Stimulated activated naive CD8-positive, alpha-beta T cell treated with anti-CD3 and anti-CD28 coated beads, Interleukin-15, amount 100 ng/mL, for 72 hours (primary cell): ENCODE measurements at regions not wholly inside any gene's neighbourhood (a gene's known extent, or its start where the extent isn't known, plus 50 kb on each side); places are given as distances from the start of the nearest gene placed in this dataset.
A peak's percentile ranks its signal among the peaks of the same experiment; 100 is the strongest.

Experiments
- ATAC-seq: fragments of 150-1000 bp; cut with Tn5 transposase; 2 replicates; pipeline ENCODE4 v1.10.0; 2021; ENCODE audit warnings: mild to moderate bottlenecking, moderate library complexity
- DNase-seq, 2 donors: peaks; one replicate each; pipeline ENCODE4 v3.0.0; 2021 to 2022
- H3K27ac Mint-ChIP-seq, 2 donors: one replicate each; pipeline ENCODE4 v1.8.0; 2022; ENCODE audit warnings: mild to moderate bottlenecking in 2 of 2, mixed read lengths in 2 of 2, moderate library complexity in 2 of 2
- H3K27me3 Mint-ChIP-seq: one replicate; pipeline ENCODE4 v1.8.0; 2022; ENCODE audit warnings: mixed read lengths
- H3K4me1 Mint-ChIP-seq: one replicate; pipeline ENCODE4 v1.8.0; 2022; ENCODE audit warnings: mild to moderate bottlenecking, mixed read lengths
- H3K4me3 Mint-ChIP-seq, 2 donors: one replicate each; pipeline ENCODE4 v1.8.0; 2022; ENCODE audit warnings: mild to moderate bottlenecking in 2 of 2, mixed read lengths in 2 of 2, moderate library complexity in 1 of 2
- H3K9me3 Mint-ChIP-seq, 2 donors: one replicate each; pipeline ENCODE4 v1.8.0; 2022; ENCODE audit warnings: mixed read lengths in 2 of 2

DNA sequence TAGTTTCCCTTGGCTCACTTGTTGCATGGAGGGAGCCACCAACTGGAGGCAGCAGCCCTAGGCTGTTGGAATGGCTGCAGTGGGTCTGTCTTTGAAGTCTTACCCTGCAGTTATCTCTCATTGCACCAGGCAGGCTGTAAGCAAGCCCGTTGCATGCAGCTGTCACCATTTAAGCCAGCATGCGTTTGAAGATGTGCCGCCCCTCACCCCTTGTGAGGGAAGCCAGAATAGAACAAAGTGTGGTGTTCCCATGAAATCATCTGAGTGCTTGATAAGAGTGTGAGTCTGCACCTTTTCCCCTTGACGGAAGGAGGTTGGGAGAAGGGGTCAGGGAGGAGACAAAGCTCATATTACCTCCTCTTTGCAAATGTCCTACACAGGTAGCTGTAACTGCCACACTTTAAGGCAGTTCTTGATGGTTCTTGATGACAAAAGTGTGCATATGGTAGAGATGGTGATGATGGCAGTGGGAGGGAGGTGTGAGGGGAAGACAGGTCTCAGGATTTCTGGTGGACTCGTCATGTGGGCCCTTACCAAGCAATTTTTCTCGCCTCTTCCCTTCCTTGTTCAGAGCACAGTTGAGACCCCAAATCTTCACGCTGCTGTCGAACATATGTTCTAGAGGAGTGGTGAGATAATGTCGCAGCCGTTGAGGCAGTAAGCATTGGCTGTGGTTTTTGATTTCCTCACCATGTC lies 191.4 kb upstream of the LEF1 start:
- H3K4me1 Mint-ChIP-seq: peaks cover 74% of the 10 kb centered on the region
- H3K27ac Mint-ChIP-seq: peak overlapping the region in 1 of 2 donors; percentile 64
- H3K27me3 Mint-ChIP-seq: peaks cover 29% of the 10 kb centered on the region
- DNase-seq (no peak), ATAC-seq (peak; percentile 22)
- peak overlapping the region; percentile 56 to 59 for H3K4me3 Mint-ChIP-seq
- H3K9me3 Mint-ChIP-seq: no peaks in the 10 kb centered on the region

GRCh38 chr4:108359130-108359985 lies 190.6 kb upstream of the LEF1 start:
- Mint-ChIP-seq H3K27ac (peak overlapping the region in 1 of 2 donors; percentile 37), H3K9me3 (no peaks in the 10 kb centered on the region), H3K27me3 (peaks cover 26% of the 10 kb centered on the region), H3K4me1 (peaks cover 82% of the 10 kb centered on the region), H3K4me3 (peak overlapping the region; percentile 56 to 59)
- peak; percentile 85 for ATAC-seq
- peak in 1 of 2 donors; percentile 62 for DNase-seq

- DNase-seq (no peak), ATAC-seq (peak; percentile 17)
- Mint-ChIP-seq H3K9me3 (no peaks in the 10 kb centered on the region), H3K27ac (peak overlapping the region; percentile 32 to 89), H3K27me3 (peaks cover 24% of the 10 kb centered on the region), H3K4me3 (peak overlapping the region; percentile 37 to 74), H3K4me1 (peaks cover 71% of the 10 kb centered on the region)
These were observed 187.3 kb upstream of the LEF1 start for GRCh38 chr4:108355902-108356535.

DNA sequence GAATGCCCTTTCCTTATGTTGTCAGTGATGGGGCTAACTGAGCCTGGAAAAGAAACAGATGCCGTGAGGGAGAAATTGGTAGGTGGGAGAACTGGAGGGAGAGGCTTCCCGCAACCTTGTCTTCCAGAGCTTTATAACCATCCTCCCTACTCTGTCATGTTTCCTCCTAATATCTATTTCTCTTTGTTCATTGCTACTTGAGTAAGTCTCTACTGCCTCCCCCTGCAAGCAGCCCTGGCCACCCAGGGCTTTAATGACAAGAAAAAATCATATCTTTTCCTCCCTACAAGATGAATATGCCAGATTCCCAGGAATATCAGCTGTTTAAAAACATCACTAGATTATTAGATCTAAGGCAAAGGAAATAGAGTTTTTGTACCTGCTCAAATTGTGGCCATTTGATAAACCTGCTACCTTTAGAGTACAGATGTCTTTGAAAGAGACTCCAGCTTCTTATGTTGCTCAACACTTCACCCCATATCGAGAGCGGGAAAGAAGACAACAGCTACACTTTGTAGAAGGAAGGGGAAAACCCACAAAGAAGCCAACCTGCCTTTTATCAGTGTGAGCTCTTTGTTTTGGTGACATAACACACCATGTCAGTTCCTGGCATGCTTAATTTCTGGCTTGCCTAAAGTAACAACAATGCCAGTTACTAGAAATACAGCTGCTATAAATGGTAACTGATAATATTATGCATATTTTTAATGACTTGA lies 186.6 kb upstream of the LEF1 start:
- Mint-ChIP-seq H3K4me3 (peak overlapping the region; percentile 37 to 74), H3K9me3 (no peaks in the 10 kb centered on the region), H3K27ac (peak overlapping the region; percentile 5 to 89), H3K27me3 (peaks cover 17% of the 10 kb centered on the region), H3K4me1 (peaks cover 65% of the 10 kb centered on the region)
- peak; percentile 85 for ATAC-seq
- DNase-seq: peak in 1 of 2 donors; percentile 37

GRCh38 chr4:108352664-108353308 lies 184.1 kb upstream of the LEF1 start:
- H3K27ac Mint-ChIP-seq: no peak overlapping the region
- ATAC-seq (no peak), DNase-seq (no peak)
- H3K4me1 Mint-ChIP-seq: peaks cover 42% of the 10 kb centered on the region
- no peak overlapping the region for H3K4me3 Mint-ChIP-seq
- H3K9me3 Mint-ChIP-seq: no peaks in the 10 kb centered on the region
- peaks cover 11% of the 10 kb centered on the region for H3K27me3 Mint-ChIP-seq

DNA sequence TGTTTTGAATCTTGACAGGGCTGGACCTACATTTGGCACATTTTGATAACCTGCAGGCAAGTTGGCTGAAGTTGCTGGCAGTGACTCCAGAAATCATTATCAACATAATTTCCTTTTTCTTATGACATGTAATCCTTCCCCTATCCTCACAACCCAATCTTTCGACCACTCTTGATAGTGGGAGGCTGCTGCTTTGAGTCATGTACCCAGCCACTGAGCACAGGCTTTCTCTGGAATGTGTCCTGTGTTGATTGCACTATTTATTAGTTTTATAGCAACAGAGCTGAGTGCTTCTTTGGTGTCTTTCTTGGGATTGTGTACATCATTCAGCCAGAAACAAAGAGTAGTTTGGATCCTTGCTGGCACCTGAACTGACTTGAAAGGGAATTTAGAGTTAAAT lies 183.1 kb upstream of the LEF1 start:
- Mint-ChIP-seq H3K27me3 (peaks cover 11% of the 10 kb centered on the region), H3K27ac (no peak overlapping the region), H3K4me1 (peaks cover 35% of the 10 kb centered on the region), H3K4me3 (no peak overlapping the region), H3K9me3 (no peaks in the 10 kb centered on the region)
- no peak for ATAC-seq
- DNase-seq: no peak

DNA sequence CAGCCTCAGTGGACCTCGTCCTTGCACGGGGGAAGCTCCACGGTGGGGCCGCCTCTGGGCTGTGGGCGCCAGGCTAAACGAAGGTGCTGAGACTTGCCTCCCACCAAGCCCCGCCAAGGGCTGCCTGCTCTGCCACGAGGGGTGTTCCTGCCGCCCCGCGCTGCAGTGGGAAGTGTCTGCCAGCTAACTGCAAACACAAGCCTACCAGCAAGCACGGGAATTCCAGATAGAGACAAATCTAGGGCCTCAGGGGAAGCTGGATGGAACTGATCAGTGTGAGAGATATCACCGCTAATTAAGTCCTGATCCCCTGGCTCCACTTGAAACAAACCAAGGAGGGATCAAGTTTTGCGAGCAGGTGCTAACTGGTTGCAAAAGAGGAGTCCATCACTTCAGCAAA lies 181.6 kb upstream of the LEF1 start:
- Mint-ChIP-seq H3K9me3 (no peaks in the 10 kb centered on the region), H3K4me3 (no peak overlapping the region), H3K27ac (no peak overlapping the region), H3K4me1 (peaks cover 35% of the 10 kb centered on the region), H3K27me3 (peaks cover 11% of the 10 kb centered on the region)
- ATAC-seq (no peak), DNase-seq (no peak)

GRCh38 chr4:108346818-108347210 lies 178.1 kb upstream of the LEF1 start:
- Mint-ChIP-seq H3K9me3 (no peaks in the 10 kb centered on the region), H3K4me1 (peaks cover 36% of the 10 kb centered on the region), H3K27ac (no peak overlapping the region), H3K4me3 (no peak overlapping the region), H3K27me3 (no peaks in the 10 kb centered on the region)
- no peak for ATAC-seq
- DNase-seq: no peak

- H3K27ac Mint-ChIP-seq: no peak overlapping the region
- no peak for ATAC-seq
- peaks cover 41% of the 10 kb centered on the region for H3K4me1 Mint-ChIP-seq
- no peak for DNase-seq
- no peaks in the 10 kb centered on the region for H3K9me3 Mint-ChIP-seq
- H3K4me3 Mint-ChIP-seq: no peak overlapping the region
- no peaks in the 10 kb centered on the region for H3K27me3 Mint-ChIP-seq
These were observed 177.4 kb upstream of the LEF1 start for GRCh38 chr4:108345862-108346817.

GRCh38 chr4:108342325-108342970 lies 173.7 kb upstream of the LEF1 start:
- Mint-ChIP-seq H3K4me3 (peak overlapping the region; percentile 75 to 80), H3K27me3 (no peaks in the 10 kb centered on the region), H3K4me1 (peaks cover 46% of the 10 kb centered on the region), H3K27ac (peak overlapping the region; percentile 64 to 92), H3K9me3 (no peaks in the 10 kb centered on the region)
- ATAC-seq (peak; percentile 96), DNase-seq (peak; percentile 28 to 32)

- Mint-ChIP-seq H3K4me3 (no peak overlapping the region), H3K9me3 (no peaks in the 10 kb centered on the region), H3K4me1 (peaks cover 21% of the 10 kb centered on the region), H3K27me3 (no peaks in the 10 kb centered on the region), H3K27ac (no peak overlapping the region)
- ATAC-seq (no peak), DNase-seq (no peak)
These were observed 169.2 kb upstream of the LEF1 start for GRCh38 chr4:108337923-108338322.

- Mint-ChIP-seq H3K9me3 (no peaks in the 10 kb centered on the region), H3K27me3 (no peaks in the 10 kb centered on the region), H3K27ac (no peak overlapping the region), H3K4me1 (peaks cover 5% of the 10 kb centered on the region), H3K4me3 (no peak overlapping the region)
- no peak for DNase-seq
- ATAC-seq: no peak
These were observed 167.3 kb upstream of the LEF1 start for GRCh38 chr4:108336076-108336475.

GRCh38 chr4:108335081-108335480 lies 166.3 kb upstream of the LEF1 start:
- no peak overlapping the region for H3K4me3 Mint-ChIP-seq
- no peak for DNase-seq
- no peak overlapping the region for H3K27ac Mint-ChIP-seq
- no peaks in the 10 kb centered on the region for H3K4me1 Mint-ChIP-seq
- no peak for ATAC-seq
- H3K27me3 Mint-ChIP-seq: no peaks in the 10 kb centered on the region
- H3K9me3 Mint-ChIP-seq: no peaks in the 10 kb centered on the region

- Mint-ChIP-seq H3K4me3 (no peak overlapping the region), H3K9me3 (no peaks in the 10 kb centered on the region), H3K27ac (no peak overlapping the region), H3K27me3 (no peaks in the 10 kb centered on the region), H3K4me1 (no peaks in the 10 kb centered on the region)
- ATAC-seq: no peak
- DNase-seq: no peak
These were observed 165.3 kb upstream of the LEF1 start for GRCh38 chr4:108334031-108334430.
